ENCODE measurements at regions not wholly inside any gene's neighbourhood (a gene's known extent, or its start where the extent isn't known, plus 50 kb on each side); places are given as distances from the start of the nearest gene placed in this dataset.
"Not testable (repeated sequence)": the region's sequence is repeated elsewhere in the genome, so short reads cannot be mapped to it uniquely, and the experiment has no call there.

- no peak for DNase-seq
Observed at GRCh38 chr2:109669731-109670130, 55.6 kb downstream of the SOWAHC start.

DNA sequence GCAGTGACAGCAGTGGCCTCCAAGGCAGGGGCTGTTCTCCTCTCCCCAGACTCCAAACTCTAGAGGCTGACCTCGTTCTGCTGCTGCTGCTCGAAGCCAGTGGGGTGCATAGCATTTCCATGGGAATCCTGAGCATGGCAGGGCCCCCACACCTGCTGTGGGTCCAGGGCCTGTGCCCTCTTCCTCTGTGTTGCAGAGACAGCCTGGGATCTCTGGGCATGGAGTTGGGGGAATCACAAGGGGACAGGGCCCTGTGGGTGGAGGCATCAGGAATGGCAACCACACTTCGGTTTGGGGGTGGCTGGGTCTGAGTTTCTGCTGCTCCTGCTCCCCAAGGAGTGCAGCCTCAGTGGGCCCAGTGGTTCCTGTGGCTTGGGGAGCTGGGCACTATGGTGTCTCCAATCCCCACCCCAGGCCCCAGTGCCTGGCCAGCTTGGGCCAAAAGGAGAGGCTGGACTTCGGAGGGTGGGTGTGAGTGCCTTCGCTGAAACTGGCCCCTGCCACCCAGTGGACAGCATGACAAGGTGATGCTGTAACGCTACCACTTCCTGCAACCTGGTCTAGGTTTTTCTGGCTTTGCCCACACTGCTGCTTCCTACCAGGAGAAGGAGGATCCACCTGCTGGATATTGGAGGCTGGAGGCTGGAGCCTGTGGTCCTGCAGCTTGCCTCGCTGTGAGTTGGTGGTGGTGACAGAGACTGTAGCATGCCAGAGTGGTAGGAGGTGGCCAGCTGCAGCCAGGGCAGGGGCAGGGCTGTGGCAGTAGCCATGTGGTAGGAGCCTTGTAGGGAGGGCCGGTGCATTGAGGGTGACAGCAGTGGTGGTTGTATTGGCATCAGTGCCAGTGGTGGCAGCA, 56.6 kb downstream of the SOWAHC start:
- no peak for DNase-seq

GRCh38 chr2:109674894-109675534, 60.9 kb downstream of the SOWAHC start:
- DNase-seq: no peak

- no peak for DNase-seq
Observed at GRCh38 chr2:109675666-109676345, 61.6 kb downstream of the SOWAHC start.

DNA sequence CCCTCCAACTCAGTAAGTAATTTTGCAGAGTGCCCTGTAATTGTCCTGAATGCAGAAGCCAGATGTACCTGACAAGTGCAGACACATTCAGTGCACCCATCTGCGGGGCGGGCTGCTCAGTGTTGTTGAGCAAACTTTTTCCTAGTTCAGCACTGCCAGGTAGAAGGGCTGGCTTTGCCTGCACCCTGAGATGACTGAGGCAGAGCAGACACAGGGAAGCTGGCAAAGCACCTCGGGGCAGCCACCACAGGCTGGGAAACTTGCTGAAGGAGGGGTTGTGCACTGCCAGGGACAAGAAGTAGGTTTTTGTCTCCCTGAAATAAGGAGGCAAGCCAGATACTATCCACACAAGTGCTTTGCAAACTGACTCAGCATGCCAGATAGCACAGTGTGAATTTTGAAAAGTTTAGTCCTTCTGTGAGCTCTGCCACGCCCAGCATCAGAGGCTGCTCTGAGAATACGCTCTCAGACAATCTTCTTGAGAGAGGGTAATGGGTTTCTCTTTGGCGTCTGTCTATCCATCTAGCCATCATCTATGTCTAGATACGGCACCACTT, 62.3 kb downstream of the SOWAHC start:
- no peak for DNase-seq

DNA sequence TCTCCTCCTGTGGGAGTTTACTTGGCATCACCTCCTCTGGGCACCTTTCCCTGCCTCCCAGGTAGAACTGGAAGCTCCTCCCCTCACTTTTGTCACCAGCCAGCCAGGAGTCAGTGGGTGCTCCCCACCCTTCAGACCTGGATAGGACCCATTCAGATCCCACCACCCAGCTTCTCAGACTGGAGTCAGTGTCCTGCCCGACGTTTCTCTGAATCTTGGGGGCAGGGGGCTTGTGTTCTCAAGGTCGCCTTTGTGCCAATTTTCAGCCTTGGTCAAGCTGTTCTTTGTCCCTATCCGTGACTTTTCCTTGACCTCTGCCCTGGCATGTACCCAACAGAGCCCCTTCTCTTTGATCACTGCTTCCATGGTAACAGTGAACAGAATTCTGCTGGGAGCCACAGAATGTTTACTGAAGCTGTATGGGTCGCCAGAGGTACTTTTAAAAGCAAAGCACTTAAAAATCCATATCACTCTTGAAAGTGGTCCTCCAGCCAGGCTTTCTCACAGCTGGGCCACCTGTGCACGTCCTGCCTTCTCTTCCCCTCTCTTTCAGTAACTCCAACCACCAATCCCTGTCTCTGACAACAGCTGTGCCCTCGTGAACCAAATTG, 63.1 kb downstream of the SOWAHC start:
- not testable (repeated sequence) for DNase-seq

- no peak for DNase-seq
Observed at GRCh38 chr2:109677835-109678580, 63.8 kb downstream of the SOWAHC start.

- not testable (repeated sequence) for DNase-seq
Observed at GRCh38 chr2:109678724-109679201, 64.6 kb downstream of the SOWAHC start.

- no peak for DNase-seq
Observed at GRCh38 chr2:109679225-109679624, 65.1 kb downstream of the SOWAHC start.

DNA sequence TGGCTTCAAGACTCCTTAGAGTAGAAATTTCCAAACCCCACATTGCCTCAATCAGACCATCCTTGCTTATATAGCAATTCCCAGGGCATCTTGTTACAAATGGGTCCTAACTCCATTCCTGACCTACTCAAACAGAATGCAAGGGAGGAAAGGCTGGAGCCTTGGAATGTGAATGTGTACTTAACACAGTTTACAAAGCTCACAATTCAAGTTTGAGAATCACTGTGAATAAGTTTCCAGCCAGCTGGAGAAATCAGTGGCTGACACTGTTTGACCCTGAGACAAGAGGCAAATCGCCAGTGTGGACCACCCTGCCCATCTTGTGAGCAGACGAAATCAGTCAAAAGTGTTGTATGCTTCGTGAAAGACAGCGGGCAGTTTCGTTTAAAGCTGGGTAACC, 65.5 kb downstream of the SOWAHC start:
- no peak for DNase-seq

DNA sequence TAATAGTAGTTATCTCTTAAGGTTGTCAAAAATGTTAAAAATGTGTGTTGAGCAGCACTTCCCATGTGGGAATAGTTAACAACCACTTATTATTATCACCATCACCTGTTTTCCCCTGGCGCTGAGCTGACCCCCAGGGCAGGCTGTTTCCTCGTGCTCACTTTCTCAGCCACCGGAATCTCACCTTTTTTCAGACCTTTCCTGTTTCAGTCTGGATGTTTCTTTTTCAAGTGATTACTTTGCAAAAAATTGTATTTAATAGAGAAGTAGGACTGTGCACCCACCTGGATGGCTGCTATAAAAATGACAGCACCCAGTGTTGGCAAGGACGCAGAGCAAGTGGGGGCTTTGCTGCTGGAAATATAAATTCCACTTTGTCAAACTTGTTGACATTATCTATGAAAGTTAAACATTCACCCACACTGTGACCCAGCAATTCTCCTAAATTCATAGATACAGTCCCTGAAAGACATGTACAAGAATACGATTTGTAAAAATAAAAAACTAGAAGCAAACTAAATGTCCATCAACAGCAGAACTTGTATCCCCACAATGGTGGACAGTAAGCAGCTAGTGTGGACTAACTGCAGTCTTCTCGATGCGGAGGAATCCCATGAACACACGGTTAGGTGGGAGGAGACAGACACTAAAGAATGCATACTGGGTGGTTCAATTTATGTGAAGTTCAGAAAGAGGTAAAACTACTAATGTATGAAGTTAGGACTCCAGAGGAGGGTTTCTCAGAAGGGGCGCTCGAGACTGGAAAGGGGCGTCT, 66.5 kb downstream of the SOWAHC start:
- DNase-seq: no peak

- no peak for DNase-seq
Observed at GRCh38 chr2:109681633-109682380, 67.6 kb downstream of the SOWAHC start.

DNA sequence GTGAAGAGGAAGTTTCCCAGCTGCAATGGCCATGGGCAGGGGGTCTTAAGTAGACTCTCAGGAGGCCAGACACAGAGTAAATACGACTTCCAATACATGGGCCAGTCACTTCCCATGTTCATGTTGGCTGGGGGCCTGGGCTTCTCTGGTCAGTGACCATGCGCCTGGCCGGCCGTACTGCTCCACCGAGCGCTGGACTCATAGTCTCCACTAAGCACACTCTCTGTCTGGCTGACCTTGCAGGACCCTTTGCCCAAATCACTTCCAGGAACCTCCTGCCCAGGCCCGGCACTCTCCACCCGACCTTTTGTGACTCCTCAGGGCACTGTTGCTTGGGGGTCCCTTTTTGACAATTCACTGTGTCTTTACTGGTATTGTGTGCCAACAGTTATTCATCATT, 69.3 kb downstream of the SOWAHC start:
- no peak for DNase-seq

- DNase-seq: no peak
Observed at GRCh38 chr2:109685453-109685852, 71.3 kb downstream of the SOWAHC start.

DNA sequence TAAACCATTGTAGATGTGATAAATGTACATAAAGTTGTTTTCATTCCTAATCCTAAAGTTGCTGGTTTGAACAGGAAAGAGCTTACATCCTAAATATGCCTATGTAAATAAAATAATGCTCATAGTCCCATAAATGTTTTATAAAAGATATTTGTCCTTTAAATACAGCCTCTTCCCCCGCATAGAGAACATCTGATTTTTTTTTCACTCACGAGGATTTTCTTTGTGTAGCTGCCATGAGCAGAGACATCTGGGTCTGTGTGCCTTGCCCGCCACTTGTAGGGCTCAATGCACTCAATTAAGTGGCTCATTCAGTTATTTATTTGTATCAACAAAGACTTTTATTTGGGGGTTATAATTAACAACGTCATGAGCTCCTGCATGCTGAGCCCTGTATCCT, 72.8 kb downstream of the SOWAHC start:
- DNase-seq: no peak

- no peak for DNase-seq
Observed at GRCh38 chr2:109689182-109689930, 75.2 kb downstream of the SOWAHC start.

GRCh38 chr2:109689973-109690372, 75.8 kb downstream of the SOWAHC start:
- DNase-seq: no peak

DNA sequence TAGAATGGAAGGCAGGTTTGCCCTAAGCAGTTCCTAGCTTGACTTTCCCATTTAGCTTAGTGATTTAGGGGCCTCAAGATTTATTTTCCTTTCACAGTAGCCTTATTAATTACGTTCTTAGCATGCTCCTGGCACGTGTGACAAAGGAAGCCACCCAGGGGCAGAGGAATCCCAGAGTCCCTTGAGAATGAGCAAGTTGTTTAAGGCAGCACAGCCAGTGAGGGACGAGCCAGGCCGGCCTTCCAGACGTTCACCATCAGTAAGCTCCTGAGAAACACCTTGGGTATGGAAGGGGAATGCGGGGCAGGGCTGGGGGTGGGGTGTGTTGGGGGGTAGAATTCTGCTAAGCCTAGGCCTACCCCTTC, 76.3 kb downstream of the SOWAHC start:
- no peak for DNase-seq

GRCh38 chr2:109690822-109691541, 76.8 kb downstream of the SOWAHC start:
- DNase-seq: no peak
